GM23248 (cell line): ENCODE measurements at regions not wholly inside any gene's neighbourhood (a gene's known extent, or its start where the extent isn't known, plus 50 kb on each side); places are given as distances from the start of the nearest gene placed in this dataset.

ENCODE experiments used
- DNase-seq: peaks from one replicate; pipeline ENCODE4 v3.0.0-alpha.2; 2015
- H2AFZ ChIP-seq: fragments of 200-600 bp; sonication (generic); 2 replicates; pipeline ENCODE4 v1.6.1; 2016; ENCODE audit warnings: antibody characterized with exemption
- H3F3A ChIP-seq: fragments of 200-600 bp; sonication (generic); 2 replicates; pipeline ENCODE4 v1.6.1; 2016; ENCODE audit warnings: mild to moderate bottlenecking, antibody characterized with exemption, mixed run types; ENCODE audit not compliant: insufficient read depth
- H3K27ac ChIP-seq: fragments of 200-600 bp; sonication (generic); 2 replicates; pipeline ENCODE4 v1.5.1; 2016; ENCODE audit warnings: mild to moderate bottlenecking
- H3K27me3 ChIP-seq: fragments of 200-600 bp; sonication (generic); replicated peaks from 2 replicates; pipeline ENCODE4 v1.6.1; 2016; ENCODE audit warnings: mild to moderate bottlenecking; ENCODE audit not compliant: insufficient read depth
- H3K36me3 ChIP-seq: fragments of 200-600 bp; sonication (generic); 2 replicates; pipeline ENCODE4 v1.6.1; 2016; ENCODE audit warnings: low read depth, mild to moderate bottlenecking
- H3K4me1 ChIP-seq: fragments of 200-600 bp; sonication (generic); 2 replicates; pipeline ENCODE4 v1.6.1; 2016; ENCODE audit warnings: mild to moderate bottlenecking; ENCODE audit not compliant: insufficient read depth
- H3K4me2 ChIP-seq: fragments of 200-600 bp; sonication (generic); one replicate; pipeline ENCODE4 v1.6.1; 2016; ENCODE audit warnings: mild to moderate bottlenecking; ENCODE audit not compliant: unreplicated experiment
- H3K4me3 ChIP-seq: fragments of 200-600 bp; sonication (generic); 2 replicates; pipeline ENCODE4 v1.5.1; 2016; ENCODE audit warnings: mild to moderate bottlenecking
- H3K79me2 ChIP-seq: fragments of 200-600 bp; sonication (generic); 2 replicates; pipeline ENCODE4 v1.6.1; 2016; ENCODE audit warnings: mild to moderate bottlenecking; ENCODE audit not compliant: insufficient read depth
- H3K9ac ChIP-seq: fragments of 200-600 bp; sonication (generic); 2 replicates; pipeline ENCODE4 v1.6.1; 2016; ENCODE audit warnings: mild to moderate bottlenecking
- H3K9me2 ChIP-seq: fragments of 200-600 bp; sonication (generic); 2 replicates; pipeline ENCODE4 v1.6.1; 2016; ENCODE audit warnings: mixed run types, mild to moderate bottlenecking, moderate library complexity; ENCODE audit not compliant: insufficient read depth
- H3K9me3 ChIP-seq: fragments of 200-600 bp; sonication (generic); one replicate; pipeline ENCODE4 v1.6.1; 2017; ENCODE audit warnings: low read depth
- H4K20me1 ChIP-seq: fragments of 200-600 bp; sonication (generic); 2 replicates; pipeline ENCODE4 v1.6.0; 2016; ENCODE audit not compliant: insufficient read depth
- EZH2 ChIP-seq: fragments of 200-600 bp; sonication (generic); IDR thresholded peaks from 2 replicates; pipeline ENCODE4 v1.6.1; 2018; ENCODE audit warnings: antibody characterized with exemption, mild to moderate bottlenecking; ENCODE audit not compliant: insufficient read depth, poor library complexity, severe bottlenecking
- EZH2phosphoT487 ChIP-seq: fragments of 200-600 bp; sonication (generic); IDR thresholded peaks from 2 replicates; pipeline ENCODE4 v1.6.1; 2018; ENCODE audit warnings: antibody characterized with exemption, moderate library complexity, mild to moderate bottlenecking, low read depth; ENCODE audit not compliant: insufficient read depth
- WGBS, 2 experiments: methylation state at CpG; one replicate each; pipeline ENCODE4 v1.1.6; 2015 to 2017; ENCODE audit warnings: low lambda C conversion rate in 2 of 2, low coverage in 1 of 2; ENCODE audit errors: missing lambda C conversion rate in 2 of 2; 5-methylcytosine and 5-hydroxymethylcytosine counted together
- in situ Hi-C: fragments of 300-500 bp; cut with MboI; formaldehyde crosslinking; loops from 2 replicates; pipeline ENCODE4 v1.15.0; 2020

- Histone ChIP-seq H3K9me3 (no peaks in the 10 kb centered on the region), H4K20me1 (no peaks in the 10 kb centered on the region), H3K4me2 (no peak overlapping the region), H3K27ac (no peak overlapping the region), H3K4me1 (no peaks in the 10 kb centered on the region), H3K4me3 (no peak overlapping the region), H3K9me2 (no peaks in the 10 kb centered on the region), H3K9ac (no peak overlapping the region), H3K27me3 (no peaks in the 10 kb centered on the region), H2AFZ (no peak overlapping the region), H3F3A (no peaks in the 10 kb centered on the region), H3K79me2 (no peaks in the 10 kb centered on the region), H3K36me3 (no peaks in the 10 kb centered on the region)
- no peak for DNase-seq
- in situ Hi-C loops: no loop called here
- TF ChIP-seq EZH2: no peak
- TF ChIP-seq EZH2phosphoT487: no peak
- 5 to 9% methylated on average over 3 of the region's 3 CpGs for WGBS, 2 experiments
Observed at GRCh38 chr4:180564026-180564425, 1679.2 kb upstream of the TENM3 start.

- no peak for TF ChIP-seq EZH2phosphoT487
- TF ChIP-seq EZH2: no peak
- no peaks in the 10 kb centered on the region for H3K27me3 ChIP-seq
- no peak overlapping the region for H3K27ac ChIP-seq
- no peaks in the 10 kb centered on the region for H3K4me1 ChIP-seq
- no peak overlapping the region for H3K9ac ChIP-seq
- H3K4me2 ChIP-seq: no peak overlapping the region
- H3K9me2 ChIP-seq: no peaks in the 10 kb centered on the region
- no peaks in the 10 kb centered on the region for H3K9me3 ChIP-seq
- H2AFZ ChIP-seq: no peak overlapping the region
- in situ Hi-C loops: no loop called here
- no peak for DNase-seq
- H4K20me1 ChIP-seq: no peaks in the 10 kb centered on the region
- H3K36me3 ChIP-seq: no peaks in the 10 kb centered on the region
- no peak overlapping the region for H3K4me3 ChIP-seq
- H3K79me2 ChIP-seq: no peaks in the 10 kb centered on the region
- H3F3A ChIP-seq: no peaks in the 10 kb centered on the region
- 3 to 8% methylated on average over 5 of the region's 5 CpGs for WGBS, 2 experiments
Observed at GRCh38 chr4:180564448-180564847, 1678.8 kb upstream of the TENM3 start.

GRCh38 chr4:180565856-180566431, 1677.3 kb upstream of the TENM3 start:
- H3K4me3 ChIP-seq: no peak overlapping the region
- H2AFZ ChIP-seq: no peak overlapping the region
- H3K9me3 ChIP-seq: no peaks in the 10 kb centered on the region
- no peak overlapping the region for H3K4me2 ChIP-seq
- H3K9me2 ChIP-seq: no peaks in the 10 kb centered on the region
- H3K79me2 ChIP-seq: no peaks in the 10 kb centered on the region
- H3K36me3 ChIP-seq: no peaks in the 10 kb centered on the region
- WGBS, 2 experiments: 0 to 24% methylated on average over 1 to 2 of the region's 2 CpGs
- no peak for DNase-seq
- H3F3A ChIP-seq: no peaks in the 10 kb centered on the region
- H3K9ac ChIP-seq: no peak overlapping the region
- H3K4me1 ChIP-seq: no peaks in the 10 kb centered on the region
- no peaks in the 10 kb centered on the region for H4K20me1 ChIP-seq
- TF ChIP-seq EZH2phosphoT487: no peak
- TF ChIP-seq EZH2: no peak
- in situ Hi-C loops: no loop called here
- no peak overlapping the region for H3K27ac ChIP-seq
- H3K27me3 ChIP-seq: no peaks in the 10 kb centered on the region

- Histone ChIP-seq H3F3A (no peaks in the 10 kb centered on the region), H3K79me2 (no peaks in the 10 kb centered on the region), H4K20me1 (no peaks in the 10 kb centered on the region), H3K36me3 (no peaks in the 10 kb centered on the region), H3K27ac (no peak overlapping the region), H2AFZ (no peak overlapping the region), H3K9ac (no peak overlapping the region), H3K4me3 (no peak overlapping the region), H3K4me1 (no peaks in the 10 kb centered on the region), H3K9me3 (no peaks in the 10 kb centered on the region), H3K4me2 (no peak overlapping the region), H3K27me3 (no peaks in the 10 kb centered on the region), H3K9me2 (no peaks in the 10 kb centered on the region)
- in situ Hi-C loops: no loop called here
- TF ChIP-seq EZH2phosphoT487 (no peak), EZH2 (no peak)
- 36% methylated on average over 2 of the region's 2 CpGs; no CpG with 5 or more reads in 1 of the 2 experiments for WGBS, 2 experiments
- no peak for DNase-seq
Observed at GRCh38 chr4:180566492-180566891, 1676.7 kb upstream of the TENM3 start.

GRCh38 chr4:180567080-180567479, 1676.1 kb upstream of the TENM3 start:
- 73 to 82% methylated on average over 4 to 7 of the region's 7 CpGs for WGBS, 2 experiments
- in situ Hi-C loops: no loop called here
- TF ChIP-seq EZH2phosphoT487 (no peak), EZH2 (no peak)

More at GRCh38 chr4:180567080-180567479, 1676.1 kb upstream of the TENM3 start:
- no peak overlapping the region for H2AFZ ChIP-seq
- no peaks in the 10 kb centered on the region for H3K79me2 ChIP-seq
- H3K9me2 ChIP-seq: no peaks in the 10 kb centered on the region
- H4K20me1 ChIP-seq: no peaks in the 10 kb centered on the region
- no peaks in the 10 kb centered on the region for H3K9me3 ChIP-seq
- H3K9ac ChIP-seq: no peak overlapping the region
- H3K4me2 ChIP-seq: no peak overlapping the region
- no peak overlapping the region for H3K27ac ChIP-seq
- no peak overlapping the region for H3K4me3 ChIP-seq
- H3K36me3 ChIP-seq: no peaks in the 10 kb centered on the region
- no peaks in the 10 kb centered on the region for H3F3A ChIP-seq
- no peak for DNase-seq
- H3K4me1 ChIP-seq: no peaks in the 10 kb centered on the region
- H3K27me3 ChIP-seq: no peaks in the 10 kb centered on the region
